SK-N-SH (cell line): ENCODE measurements at regions not wholly inside any gene's neighbourhood (a gene's known extent, or its start where the extent isn't known, plus 50 kb on each side); places are given as distances from the start of the nearest gene placed in this dataset.

ENCODE experiments used
- CTCF ChIA-PET: fragments of 300-600, 350-600 bp; formaldehyde crosslinking; extraction: SDS; loops from one replicate; lab custom pipeline; 2021; lab: Yijun Ruan, JAX
- POLR2A ChIA-PET: fragments of 350-600 bp; sonication (Branson Sonifier 250); formaldehyde crosslinking; extraction: SDS; loops from one replicate; lab custom pipeline; 2020; ENCODE audit warnings: antibody characterized with exemption, inconsistent platforms; lab: Yijun Ruan, JAX
- DNase-seq: peaks from one replicate; pipeline ENCODE4 v3.0.0; 2012
- H2AFZ ChIP-seq: fragments of 200-600 bp; sonication (generic); 2 replicates; pipeline ENCODE4 v1.8.1; 2016; ENCODE audit warnings: antibody characterized with exemption, mild to moderate bottlenecking, low read depth
- H3F3A ChIP-seq: fragments of 200-600 bp; sonication (generic); replicated peaks from 2 replicates; pipeline ENCODE3; 2016; ENCODE audit warnings: antibody characterized with exemption, mild to moderate bottlenecking; ENCODE audit not compliant: insufficient read depth
- H3K27ac ChIP-seq, 2 experiments: fragments of 200-500 bp in 1 of 2; fragments of 200-600 bp in 1 of 2; sonication (Bioruptor generic) in 1 of 2; sonication (generic), shearing (Covaris generic) in 1 of 2; 2 replicates each; pipeline versions ENCODE4 v1.5.1 to v1.6.1; 2014 to 2016; ENCODE audit warnings: low read depth in 2 of 2, inconsistent platforms in 1 of 2, low read length in 1 of 2, mild to moderate bottlenecking in 1 of 2, mixed read lengths in 1 of 2
- H3K27me3 ChIP-seq: fragments of 200-600 bp; sonication (generic), shearing (Covaris generic); 2 replicates; pipeline ENCODE4 v1.6.1; 2016; ENCODE audit warnings: mixed run types; ENCODE audit not compliant: insufficient read depth
- H3K36me3 ChIP-seq, 2 experiments: fragments of 200-500 bp in 1 of 2; fragments of 200-600 bp in 1 of 2; sonication (Bioruptor generic) in 1 of 2; sonication (generic) in 1 of 2; replicated peaks in 1 of 2; 2 replicates each; pipeline versions ENCODE3 to v1.5.1; 2014 to 2016; ENCODE audit warnings: low read length in 1 of 2, mild to moderate bottlenecking in 1 of 2; ENCODE audit not compliant: insufficient read depth in 2 of 2, control insufficient read depth in 1 of 2
- H3K4me1 ChIP-seq, 2 experiments: fragments of 200-500 bp in 1 of 2; fragments of 200-600 bp in 1 of 2; sonication (Bioruptor generic) in 1 of 2; sonication (generic), shearing (Covaris generic) in 1 of 2; 2 replicates each; pipeline versions ENCODE4 v1.5.1 to v1.6.1; 2014 to 2016; ENCODE audit warnings: low read depth in 1 of 2, low read length in 1 of 2, mixed run types in 1 of 2; ENCODE audit not compliant: insufficient read depth in 2 of 2, control insufficient read depth in 1 of 2
- H3K4me2 ChIP-seq: fragments of 200-600 bp; sonication (generic), shearing (Covaris generic); 2 replicates; pipeline ENCODE4 v1.6.1; 2017; ENCODE audit warnings: mixed run types
- H3K4me3 ChIP-seq, 2 experiments: fragments of 200-500 bp in 1 of 2; fragments of 200-600 bp in 1 of 2; sonication (Bioruptor generic) in 1 of 2; sonication (generic), shearing (Covaris generic) in 1 of 2; 2 replicates each; pipeline versions ENCODE4 v1.5.1 to v1.8.1; 2014 to 2016; ENCODE audit warnings: low read depth in 2 of 2, inconsistent platforms in 1 of 2, low read length in 1 of 2, mild to moderate bottlenecking in 1 of 2, mixed read lengths in 1 of 2, moderate library complexity in 1 of 2
- H3K79me2 ChIP-seq: fragments of 200-600 bp; sonication (generic); 2 replicates; pipeline ENCODE4 v1.8.1; 2017; ENCODE audit warnings: mild to moderate bottlenecking; ENCODE audit not compliant: insufficient read depth
- H3K9ac ChIP-seq: fragments of 200-600 bp; sonication (generic); 2 replicates; pipeline ENCODE4 v1.6.1; 2017; ENCODE audit warnings: mixed run types
- H3K9me2 ChIP-seq: fragments of 200-600 bp; sonication (generic); 2 replicates; pipeline ENCODE4 v1.6.1; 2017; ENCODE audit warnings: mixed run types
- H3K9me3 ChIP-seq: fragments of 200-600 bp; sonication (generic); 2 replicates; pipeline ENCODE4 v1.6.1; 2017; ENCODE audit warnings: mixed run types, mild to moderate bottlenecking, moderate library complexity
- H4K20me1 ChIP-seq: fragments of 200-600 bp; sonication (generic); 2 replicates; pipeline ENCODE4 v1.6.1; 2017; ENCODE audit warnings: mild to moderate bottlenecking, mixed run types; ENCODE audit not compliant: insufficient read depth
- CHD2 ChIP-seq: fragments of 150-350 bp; IDR thresholded peaks from 2 replicates; pipeline ENCODE4 v1.6.1; 2018; ENCODE audit warnings: low read length; ENCODE audit not compliant: partially characterized antibody
- FOSL2 ChIP-seq: IDR thresholded peaks from 2 replicates; pipeline ENCODE4 v1.4.0; 2012; ENCODE audit warnings: low read depth, mild to moderate bottlenecking, moderate library complexity, borderline replicate concordance
- FOXJ3 ChIP-seq: sonication (generic); formaldehyde crosslinking; IDR thresholded peaks from 2 replicates; pipeline ENCODE4 v1.5.1; 2020; ENCODE audit warnings: mild to moderate bottlenecking, missing genetic modification reagents
- FOXM1 ChIP-seq: IDR thresholded peaks from 2 replicates; pipeline ENCODE4 v1.4.0; 2012; ENCODE audit warnings: low read depth, mild to moderate bottlenecking
- GABPA ChIP-seq: IDR thresholded peaks from 2 replicates; pipeline ENCODE4 v1.4.0; 2012; ENCODE audit warnings: low read depth, mild to moderate bottlenecking
- GATA2 ChIP-seq: sonication (generic); formaldehyde crosslinking; IDR thresholded peaks from 2 replicates; pipeline ENCODE4 v1.5.0; 2020; ENCODE audit warnings: mild to moderate bottlenecking, missing genetic modification reagents
- MEF2A ChIP-seq: IDR thresholded peaks from 2 replicates; pipeline ENCODE4 v1.4.0; 2012; ENCODE audit warnings: low read depth, borderline replicate concordance
- NRF1 ChIP-seq: IDR thresholded peaks from 2 replicates; pipeline ENCODE4 v1.6.1; 2012; ENCODE audit warnings: low read depth, mild to moderate bottlenecking, low read length
- PBX3 ChIP-seq: IDR thresholded peaks from 2 replicates; pipeline ENCODE4; 2012
- REST ChIP-seq: IDR thresholded peaks from 2 replicates; pipeline ENCODE4 v1.6.1; 2012; ENCODE audit warnings: mild to moderate bottlenecking, low read depth, low read length, moderate library complexity
- RXRA ChIP-seq: IDR thresholded peaks from 2 replicates; pipeline ENCODE4 v1.4.0; 2012; ENCODE audit warnings: low read depth, mild to moderate bottlenecking, borderline replicate concordance
- SIN3A ChIP-seq: IDR thresholded peaks from 2 replicates; pipeline ENCODE4 v1.6.1; 2012; ENCODE audit warnings: low read depth, mild to moderate bottlenecking, low read length, moderate library complexity, borderline replicate concordance
- TAF1 ChIP-seq: IDR thresholded peaks from 2 replicates; pipeline ENCODE4 v1.6.1; 2012; ENCODE audit warnings: low read depth, mild to moderate bottlenecking, low read length, moderate library complexity, borderline replicate concordance
- TEAD4 ChIP-seq: IDR thresholded peaks from 2 replicates; pipeline ENCODE4 v1.4.0; 2012; ENCODE audit warnings: mild to moderate bottlenecking, borderline replicate concordance; ENCODE audit not compliant: insufficient read depth
- WGBS: methylation state at CpG from one replicate; pipeline ENCODE4 v1.1.6; 2017; ENCODE audit warnings: low lambda C conversion rate; 5-methylcytosine and 5-hydroxymethylcytosine counted together
- TF ChIP-seq, protein P1 (sequence below): IDR thresholded peaks from 2 replicates; pipeline ENCODE4 v1.4.0; 2012; ENCODE audit warnings: low read depth
- TF ChIP-seq, protein P2 (sequence below): fragments of 150-350 bp; IDR thresholded peaks from 2 replicates; pipeline ENCODE4 v1.6.1; 2017; ENCODE audit warnings: antibody characterized with exemption, low read length, low read depth, borderline replicate concordance

DNA sequence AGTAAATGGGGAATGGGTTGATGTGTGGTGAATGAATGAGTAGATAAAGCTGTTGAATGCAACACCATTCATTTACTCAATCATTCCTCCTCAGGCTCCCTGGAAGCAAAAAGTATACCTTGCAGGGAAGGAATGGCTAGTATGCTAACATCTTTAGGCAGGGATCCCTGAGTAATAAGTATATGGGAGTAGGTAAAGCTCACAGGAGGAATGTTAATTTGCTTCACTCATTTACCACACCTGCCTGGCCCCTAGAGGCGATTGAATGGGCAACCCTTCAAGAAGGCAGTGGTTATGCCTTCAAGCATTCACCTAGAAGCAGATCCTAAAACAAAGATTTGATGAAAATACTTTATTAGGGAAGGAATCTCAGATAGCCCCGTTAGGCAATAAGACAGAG is 208.7 kb upstream of the GADL1 start:
- no peaks in the 10 kb centered on the region for H3K9me3 ChIP-seq
- H3K36me3 ChIP-seq = no peaks in the 10 kb centered on the region
- TF ChIP-seq GABPA (no peak), GATA2 (CRISPR knock-in tag) (no peak), PBX3 (no peak), MEF2A (no peak), REST (no peak), CHD2 (no peak), FOXM1 (no peak), SIN3A (no peak), TAF1 (no peak), FOXJ3 (CRISPR knock-in tag) (no peak), FOSL2 (no peak), TEAD4 (no peak), RXRA (no peak), NRF1 (no peak)
- TF ChIP-seq, protein P1, sequence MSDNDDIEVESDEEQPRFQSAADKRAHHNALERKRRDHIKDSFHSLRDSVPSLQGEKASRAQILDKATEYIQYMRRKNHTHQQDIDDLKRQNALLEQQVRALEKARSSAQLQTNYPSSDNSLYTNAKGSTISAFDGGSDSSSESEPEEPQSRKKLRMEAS = no peak
- TF ChIP-seq, protein P2, sequence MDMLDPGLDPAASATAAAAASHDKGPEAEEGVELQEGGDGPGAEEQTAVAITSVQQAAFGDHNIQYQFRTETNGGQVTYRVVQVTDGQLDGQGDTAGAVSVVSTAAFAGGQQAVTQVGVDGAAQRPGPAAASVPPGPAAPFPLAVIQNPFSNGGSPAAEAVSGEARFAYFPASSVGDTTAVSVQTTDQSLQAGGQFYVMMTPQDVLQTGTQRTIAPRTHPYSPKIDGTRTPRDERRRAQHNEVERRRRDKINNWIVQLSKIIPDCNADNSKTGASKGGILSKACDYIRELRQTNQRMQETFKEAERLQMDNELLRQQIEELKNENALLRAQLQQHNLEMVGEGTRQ = no peak
- H3K9ac ChIP-seq = no peak overlapping the region
- H3K4me1 ChIP-seq = peaks cover 0 to 3% of the 10 kb centered on the region in 2 experiments; a peak in 2 of 4 replicates
- ChIA-PET POLR2A (no interaction called here), CTCF (interaction anchor here (1.5 kb wide), 1 partner anchor 11 kb away, joined by 3 read pairs; no protein-coding TSS in a partner anchor)
- 59% methylated on average over 2 of the region's 2 CpGs for WGBS
- no peaks in the 10 kb centered on the region for H4K20me1 ChIP-seq
- H3F3A ChIP-seq = peaks cover 10% of the 10 kb centered on the region
- no peak overlapping the region for H3K27ac ChIP-seq
- DNase-seq = no peak
- no peaks in the 10 kb centered on the region for H3K79me2 ChIP-seq
- H3K9me2 ChIP-seq = no peaks in the 10 kb centered on the region
- no peak overlapping the region for H2AFZ ChIP-seq
- H3K27me3 ChIP-seq = no peaks in the 10 kb centered on the region
- no peak overlapping the region for H3K4me3 ChIP-seq
- H3K4me2 ChIP-seq = no peak overlapping the region
